HEK293 (cell line): ENCODE measurements at regions not wholly inside any gene's neighbourhood (a gene's known extent, or its start where the extent isn't known, plus 50 kb on each side); places are given as distances from the start of the nearest gene placed in this dataset.

Experiments
- CTCF ChIA-PET: fragments of 350-600 bp; formaldehyde crosslinking; extraction: SDS; loops from one replicate; lab custom pipeline; 2021; ENCODE audit warnings: antibody characterized with exemption; lab: Yijun Ruan, JAX
- POLR2A ChIA-PET: fragments of 300-600 bp; formaldehyde crosslinking; extraction: SDS; loops from one replicate; lab custom pipeline; 2020; ENCODE audit warnings: antibody characterized with exemption, inconsistent platforms; lab: Yijun Ruan, JAX
- H3K27ac ChIP-seq: fragments of 200-500 bp; sonication (Bioruptor generic); 2 replicates; pipeline ENCODE4 v1.5.1; 2014; ENCODE audit warnings: low read depth, low read length, control low read depth, inconsistent platforms; ENCODE audit errors: extremely low read depth
- H3K36me3 ChIP-seq, 2 experiments: fragments of 200-500 bp in 1 of 2; sonication (Bioruptor generic) in 1 of 2; 1 replicate in 1 of 2; 2 replicates in 1 of 2; pipeline ENCODE4 v1.5.1; 2014 to 2017; ENCODE audit warnings: inconsistent platforms in 2 of 2, low read length in 2 of 2; ENCODE audit not compliant: control insufficient read depth in 2 of 2, insufficient read depth in 1 of 2
- H3K4me1 ChIP-seq: fragments of 200-500 bp; sonication (Bioruptor generic); 2 replicates; pipeline ENCODE4 v1.5.1; 2014; ENCODE audit warnings: mild to moderate bottlenecking, low read length, inconsistent platforms; ENCODE audit not compliant: control insufficient read depth, insufficient read depth
- H3K4me3 ChIP-seq: 2 replicates; pipeline ENCODE4 v1.5.1; 2011; ENCODE audit warnings: low read depth, mild to moderate bottlenecking, control low read depth, low read length, moderate library complexity
- H3K9me3 ChIP-seq: fragments of 200-500 bp; sonication (Bioruptor generic); 2 replicates; pipeline ENCODE4 v1.5.1; 2014; ENCODE audit warnings: low read depth, low read length, inconsistent platforms; ENCODE audit not compliant: control insufficient read depth, insufficient read depth
- EGR2 ChIP-seq: fragments of 450-650 bp; formaldehyde crosslinking; IDR thresholded peaks from 2 replicates; pipeline ENCODE4 v1.5.1; 2016; ENCODE audit warnings: low read depth, missing biosample characterization, missing genetic modification characterization
- GLIS2 ChIP-seq: fragments of 450-650 bp; formaldehyde crosslinking; IDR thresholded peaks from 2 replicates; pipeline ENCODE4 v1.5.1; 2016; ENCODE audit warnings: missing biosample characterization, missing genetic modification characterization
- IKZF3 ChIP-seq: fragments of 450-650 bp; IDR thresholded peaks from 2 replicates; pipeline ENCODE4 v1.5.0; 2018; ENCODE audit warnings: missing biosample characterization, mild to moderate bottlenecking, missing genetic modification characterization, moderate library complexity
- KLF9 ChIP-seq: fragments of 450-650 bp; formaldehyde crosslinking; IDR thresholded peaks from 2 replicates; pipeline ENCODE4 v1.5.1; 2016; ENCODE audit warnings: missing biosample characterization, missing genetic modification characterization, low read depth
- WT1 ChIP-seq: fragments of 450-650 bp; formaldehyde crosslinking; IDR thresholded peaks from 2 replicates; pipeline ENCODE4 v1.5.1; 2016; ENCODE audit warnings: missing biosample characterization, missing genetic modification characterization
- ZBTB6 ChIP-seq: fragments of 450-650 bp; formaldehyde crosslinking; IDR thresholded peaks from 2 replicates; pipeline ENCODE4 v1.5.1; 2017; ENCODE audit warnings: missing biosample characterization, missing genetic modification characterization
- ZBTB8A ChIP-seq: fragments of 450-650 bp; formaldehyde crosslinking; IDR thresholded peaks from 2 replicates; pipeline ENCODE4 v1.5.1; 2016; ENCODE audit warnings: missing biosample characterization, missing genetic modification characterization
- ZNF112 ChIP-seq: fragments of 450-650 bp; formaldehyde crosslinking; IDR thresholded peaks from 2 replicates; pipeline ENCODE4 v1.5.0; 2017; ENCODE audit warnings: missing biosample characterization, missing genetic modification characterization
- ZNF221 ChIP-seq: fragments of 450-650 bp; formaldehyde crosslinking; IDR thresholded peaks from 2 replicates; pipeline ENCODE4 v1.5.1; 2017; ENCODE audit warnings: missing biosample characterization, missing genetic modification characterization, borderline replicate concordance
- ZNF341 ChIP-seq: fragments of 450-650 bp; formaldehyde crosslinking; IDR thresholded peaks from 2 replicates; pipeline ENCODE4; 2016; ENCODE audit warnings: low read depth, missing biosample characterization, missing genetic modification characterization
- ZNF585B ChIP-seq: fragments of 450-650 bp; formaldehyde crosslinking; IDR thresholded peaks from 2 replicates; pipeline ENCODE4 v1.5.1; 2016; ENCODE audit warnings: missing biosample characterization, missing genetic modification characterization
- ZNF670 ChIP-seq: fragments of 450-650 bp; formaldehyde crosslinking; IDR thresholded peaks from 2 replicates; pipeline ENCODE4 v1.5.1; 2016; ENCODE audit warnings: missing biosample characterization, missing genetic modification characterization, low read depth
- ZNF747 ChIP-seq: fragments of 450-650 bp; formaldehyde crosslinking; IDR thresholded peaks from 2 replicates; pipeline ENCODE4 v1.5.1; 2016; ENCODE audit warnings: missing biosample characterization, missing genetic modification characterization
- ZNF768 ChIP-seq: fragments of 450-650 bp; formaldehyde crosslinking; IDR thresholded peaks from 2 replicates; pipeline ENCODE4 v1.5.1; 2018; ENCODE audit warnings: missing biosample characterization, mild to moderate bottlenecking, missing genetic modification characterization
- ZNF792 ChIP-seq: fragments of 450-650 bp; formaldehyde crosslinking; IDR thresholded peaks from 2 replicates; pipeline ENCODE4 v1.5.1; 2016; ENCODE audit warnings: missing biosample characterization, missing genetic modification characterization
- ZNF830 ChIP-seq: fragments of 450-650 bp; IDR thresholded peaks from 2 replicates; pipeline ENCODE4 v1.5.0; 2018; ENCODE audit warnings: missing biosample characterization, missing genetic modification characterization, low read depth, mild to moderate bottlenecking, moderate library complexity
- ZNF843 ChIP-seq: fragments of 450-650 bp; formaldehyde crosslinking; IDR thresholded peaks from 2 replicates; pipeline ENCODE4 v1.5.1; 2016; ENCODE audit warnings: missing biosample characterization, missing genetic modification characterization
- TF ChIP-seq, protein P1 (sequence below): fragments of 450-650 bp; formaldehyde crosslinking; IDR thresholded peaks from 2 replicates; pipeline ENCODE4 v1.5.1; 2016; ENCODE audit warnings: missing biosample characterization, missing genetic modification characterization
- TF ChIP-seq, protein P2 (sequence below): fragments of 450-650 bp; formaldehyde crosslinking; IDR thresholded peaks from 2 replicates; pipeline ENCODE4 v1.5.1; 2016; ENCODE audit warnings: missing biosample characterization, missing genetic modification characterization, low read depth

- Histone ChIP-seq H3K27ac (no peak overlapping the region), H3K36me3 (no peaks in the 10 kb centered on the region), H3K9me3 (no peaks in the 10 kb centered on the region), H3K4me3 (no peak overlapping the region), H3K4me1 (no peaks in the 10 kb centered on the region)
- CTCF ChIA-PET: no interaction called here
- POLR2A ChIA-PET: no interaction called here
- TF ChIP-seq ZNF792 (tag by site-specific recombination): no peak
- no peak for TF ChIP-seq ZNF221
- no peak for TF ChIP-seq EGR2 (tag by site-specific recombination)
- no peak for TF ChIP-seq GLIS2 (tag by site-specific recombination)
- no peak for TF ChIP-seq WT1 (tag by site-specific recombination)
- no peak for TF ChIP-seq KLF9
- TF ChIP-seq ZNF341 (tag by site-specific recombination): no peak
- no peak for TF ChIP-seq IKZF3 (tag by site-specific recombination)
- TF ChIP-seq ZNF670: no peak
- TF ChIP-seq, protein P1, sequence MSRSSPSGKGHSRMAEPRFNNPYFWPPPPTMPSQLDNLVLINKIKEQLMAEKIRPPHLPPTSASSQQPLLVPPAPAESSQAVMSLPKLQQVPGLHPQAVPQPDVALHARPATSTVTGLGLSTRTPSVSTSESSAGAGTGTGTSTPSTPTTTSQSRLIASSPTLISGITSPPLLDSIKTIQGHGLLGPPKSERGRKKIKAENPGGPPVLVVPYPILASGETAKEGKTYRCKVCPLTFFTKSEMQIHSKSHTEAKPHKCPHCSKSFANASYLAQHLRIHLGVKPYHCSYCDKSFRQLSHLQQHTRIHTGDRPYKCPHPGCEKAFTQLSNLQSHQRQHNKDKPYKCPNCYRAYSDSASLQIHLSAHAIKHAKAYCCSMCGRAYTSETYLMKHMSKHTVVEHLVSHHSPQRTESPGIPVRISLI (tag by site-specific recombination): no peak
- no peak for TF ChIP-seq ZNF747 (tag by site-specific recombination)
- no peak for TF ChIP-seq ZNF768 (tag by site-specific recombination)
- no peak for TF ChIP-seq ZNF830 (tag by site-specific recombination)
- no peak for TF ChIP-seq ZNF585B (tag by site-specific recombination)
- TF ChIP-seq, protein P2, sequence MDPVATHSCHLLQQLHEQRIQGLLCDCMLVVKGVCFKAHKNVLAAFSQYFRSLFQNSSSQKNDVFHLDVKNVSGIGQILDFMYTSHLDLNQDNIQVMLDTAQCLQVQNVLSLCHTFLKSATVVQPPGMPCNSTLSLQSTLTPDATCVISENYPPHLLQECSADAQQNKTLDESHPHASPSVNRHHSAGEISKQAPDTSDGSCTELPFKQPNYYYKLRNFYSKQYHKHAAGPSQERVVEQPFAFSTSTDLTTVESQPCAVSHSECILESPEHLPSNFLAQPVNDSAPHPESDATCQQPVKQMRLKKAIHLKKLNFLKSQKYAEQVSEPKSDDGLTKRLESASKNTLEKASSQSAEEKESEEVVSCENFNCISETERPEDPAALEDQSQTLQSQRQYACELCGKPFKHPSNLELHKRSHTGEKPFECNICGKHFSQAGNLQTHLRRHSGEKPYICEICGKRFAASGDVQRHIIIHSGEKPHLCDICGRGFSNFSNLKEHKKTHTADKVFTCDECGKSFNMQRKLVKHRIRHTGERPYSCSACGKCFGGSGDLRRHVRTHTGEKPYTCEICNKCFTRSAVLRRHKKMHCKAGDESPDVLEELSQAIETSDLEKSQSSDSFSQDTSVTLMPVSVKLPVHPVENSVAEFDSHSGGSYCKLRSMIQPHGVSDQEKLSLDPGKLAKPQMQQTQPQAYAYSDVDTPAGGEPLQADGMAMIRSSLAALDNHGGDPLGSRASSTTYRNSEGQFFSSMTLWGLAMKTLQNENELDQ (tag by site-specific recombination): no peak
These were observed 1225.9 kb upstream of the CNTN5 start for GRCh38 chr11:97794876-97795275.

GRCh38 chr11:97800891-97801290 is 1219.9 kb upstream of the CNTN5 start:
- no peak overlapping the region for H3K27ac ChIP-seq
- H3K9me3 ChIP-seq: no peaks in the 10 kb centered on the region
- H3K4me3 ChIP-seq: no peak overlapping the region
- TF ChIP-seq ZNF112 (tag by site-specific recombination): no peak
- no peak for TF ChIP-seq ZNF843 (tag by site-specific recombination)
- TF ChIP-seq ZBTB8A (tag by site-specific recombination): no peak
- TF ChIP-seq EGR2 (tag by site-specific recombination): no peak
- H3K4me1 ChIP-seq: no peaks in the 10 kb centered on the region
- no peaks in the 10 kb centered on the region for H3K36me3 ChIP-seq
- ChIA-PET POLR2A (no interaction called here), CTCF (no interaction called here)

DNA sequence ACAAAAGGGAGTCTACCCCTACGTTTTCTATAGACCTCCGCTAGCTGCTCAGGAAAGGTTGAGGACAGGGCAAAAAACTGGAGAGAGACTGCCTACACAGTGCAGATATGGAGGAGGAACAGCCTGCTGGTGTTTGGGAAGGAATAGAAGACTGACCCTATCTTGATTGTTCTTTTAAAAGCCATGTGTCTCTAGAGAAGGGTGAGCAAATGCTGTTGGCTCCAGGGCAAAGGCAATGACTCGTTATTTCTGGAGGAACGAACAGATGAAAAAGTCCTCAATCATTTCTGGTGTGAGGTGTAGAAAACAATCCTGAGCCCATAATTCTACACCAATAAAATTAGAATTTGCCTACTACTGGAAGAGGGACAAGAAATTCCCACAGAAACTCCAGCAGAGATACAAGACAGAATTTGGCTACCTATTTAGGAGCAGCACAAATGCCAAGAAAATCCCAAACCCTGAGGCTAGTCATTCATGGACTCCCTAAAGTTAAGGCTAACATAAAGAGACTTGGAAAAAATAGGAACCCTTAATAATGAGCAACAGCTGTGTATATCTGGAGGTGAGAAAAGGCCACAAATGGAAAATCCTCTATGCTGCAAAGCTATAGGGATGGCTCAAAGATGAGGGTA is 1206.3 kb upstream of the CNTN5 start:
- TF ChIP-seq ZBTB6 (tag by site-specific recombination): no peak
- H3K4me3 ChIP-seq: no peak overlapping the region
- ChIA-PET POLR2A (no interaction called here), CTCF (no interaction called here)
- H3K9me3 ChIP-seq: no peaks in the 10 kb centered on the region
- H3K36me3 ChIP-seq: no peaks in the 10 kb centered on the region
- H3K27ac ChIP-seq: no peak overlapping the region
- H3K4me1 ChIP-seq: no peaks in the 10 kb centered on the region
